GDM1 (cell line): ENCODE measurements at regions not wholly inside any gene's neighbourhood (a gene's known extent, or its start where the extent isn't known, plus 50 kb on each side); places are given as distances from the start of the nearest gene placed in this dataset.

ENCODE experiments used
- DNase-seq: peaks from one replicate; lab custom pipeline; 2025; lab: John Stamatoyannopoulos, UW

- no peak for DNase-seq
These were observed 819.5 kb downstream of the BCL11A start for GRCh38 chr2:59733970-59734369.

DNA sequence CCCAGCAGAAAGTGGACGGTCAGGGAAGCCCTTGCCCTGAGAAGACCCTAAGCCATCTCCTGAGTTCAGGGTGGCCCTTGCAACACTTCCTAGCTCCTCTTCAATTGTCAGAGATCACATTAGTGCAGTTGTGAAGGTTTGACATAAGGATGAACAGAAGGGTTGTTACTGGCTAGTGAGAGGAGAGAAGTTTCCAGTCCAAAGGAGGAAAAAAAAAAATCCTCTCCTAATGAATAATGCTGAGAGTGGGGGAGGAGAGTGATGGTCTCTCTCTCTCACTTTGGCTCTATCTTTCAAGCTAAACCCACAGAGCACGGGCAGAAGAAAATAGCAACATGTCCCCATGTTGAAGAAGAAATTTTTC lies 819.9 kb downstream of the BCL11A start:
- DNase-seq = no peak

DNA sequence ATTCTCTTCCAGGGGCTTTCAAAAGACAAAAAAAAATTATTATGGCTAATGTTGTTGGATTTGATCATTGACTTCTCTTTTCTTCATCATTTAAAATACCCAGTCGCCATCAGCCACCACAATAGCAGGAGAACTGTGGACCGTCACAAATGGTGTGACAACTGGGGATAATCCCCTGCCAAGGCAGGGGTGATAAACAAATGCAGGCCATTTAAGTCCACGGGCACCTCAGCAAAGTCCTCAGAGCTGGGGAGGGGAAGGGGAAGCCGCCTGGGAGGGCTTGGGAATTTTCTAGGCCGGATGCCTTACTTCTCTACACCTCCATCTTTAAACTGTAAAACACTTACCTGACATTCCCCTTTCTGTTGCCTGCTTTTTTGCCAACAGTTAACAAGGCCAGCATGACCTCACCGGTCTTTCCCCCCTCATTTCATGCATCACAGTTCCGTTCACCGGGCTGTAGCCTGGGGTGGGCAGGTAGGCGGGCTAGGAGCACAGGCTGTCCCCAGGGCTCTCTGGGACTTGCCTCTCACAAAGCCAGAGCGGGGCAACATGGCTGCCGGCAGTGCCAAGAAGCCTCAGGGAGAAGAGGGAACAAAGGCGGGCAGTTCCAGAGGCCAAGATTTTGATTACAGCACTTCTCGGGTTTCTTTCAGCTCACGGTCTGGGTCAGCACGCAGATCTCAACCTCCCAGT lies 820.4 kb downstream of the BCL11A start:
- DNase-seq = no peak

- no peak for DNase-seq
These were observed 826.3 kb downstream of the BCL11A start for GRCh38 chr2:59727121-59727590.

- peak; percentile 11 for DNase-seq
These were observed 827.0 kb downstream of the BCL11A start for GRCh38 chr2:59726228-59727120.

- DNase-seq = no peak
These were observed 828.7 kb downstream of the BCL11A start for GRCh38 chr2:59724746-59725145.

DNA sequence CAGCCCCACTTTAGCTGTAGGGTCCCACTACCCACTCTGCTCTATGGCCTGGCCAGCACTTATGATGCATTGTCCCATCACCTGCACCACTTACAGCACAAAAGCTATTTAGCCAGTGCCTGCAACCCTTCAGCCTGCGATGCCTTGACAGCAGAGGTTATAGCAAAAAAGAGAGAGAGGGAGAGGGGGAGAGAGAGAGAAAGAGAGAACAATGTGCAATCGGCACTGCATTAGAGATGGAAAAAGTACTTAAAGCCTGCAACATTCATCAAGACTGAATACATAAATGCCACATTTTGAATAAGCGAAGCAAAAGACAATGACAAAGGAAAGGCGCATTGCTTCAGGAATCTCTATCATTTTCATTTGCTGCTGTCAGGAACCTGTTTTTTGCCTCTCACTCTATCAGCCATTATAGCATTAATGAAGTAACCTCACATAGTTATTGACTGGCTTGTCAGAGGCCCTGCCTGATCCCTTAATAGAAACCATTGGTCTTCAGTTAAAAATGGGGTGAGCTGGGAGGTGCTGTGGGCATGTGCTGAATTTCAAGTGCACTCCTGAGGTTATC lies 833.1 kb downstream of the BCL11A start:
- DNase-seq = no peak

DNA sequence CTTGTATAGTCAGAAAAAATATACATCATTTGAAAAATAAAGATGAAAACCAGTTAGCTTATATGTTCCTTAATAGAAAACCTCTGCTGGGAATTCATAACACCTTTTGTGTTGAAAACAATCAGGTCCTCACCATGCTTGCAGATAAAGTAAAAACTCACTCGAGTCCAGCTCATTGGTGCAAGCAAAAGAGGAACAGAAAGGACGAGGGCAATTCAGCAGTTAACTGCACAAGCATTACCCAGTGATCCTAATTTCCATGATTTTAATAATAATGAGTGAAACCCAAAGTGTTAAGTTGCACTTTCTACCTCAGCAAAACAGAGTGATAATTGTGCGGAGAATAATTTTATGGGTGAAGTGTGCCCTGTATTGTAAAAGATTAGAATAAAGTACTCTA lies 839.9 kb downstream of the BCL11A start:
- no peak for DNase-seq

DNA sequence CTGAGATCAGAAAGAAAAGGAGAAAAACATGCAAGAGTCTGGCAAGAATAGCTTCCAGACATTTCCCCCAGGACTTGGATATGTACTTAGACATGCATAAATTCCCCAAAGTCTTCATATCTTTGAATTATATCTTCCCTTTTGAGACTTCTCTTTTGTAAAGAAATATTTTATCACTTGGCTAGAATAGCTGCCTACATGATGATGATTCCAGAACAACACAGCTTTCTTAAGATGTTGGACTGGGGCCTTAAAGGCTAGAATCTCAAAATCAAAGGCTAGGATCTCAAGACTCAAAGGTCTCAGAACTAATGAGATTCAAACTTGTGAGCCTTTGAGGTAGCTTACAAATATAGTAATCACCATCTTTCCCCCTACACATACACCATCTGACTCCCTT lies 842.3 kb downstream of the BCL11A start:
- DNase-seq = no peak

DNA sequence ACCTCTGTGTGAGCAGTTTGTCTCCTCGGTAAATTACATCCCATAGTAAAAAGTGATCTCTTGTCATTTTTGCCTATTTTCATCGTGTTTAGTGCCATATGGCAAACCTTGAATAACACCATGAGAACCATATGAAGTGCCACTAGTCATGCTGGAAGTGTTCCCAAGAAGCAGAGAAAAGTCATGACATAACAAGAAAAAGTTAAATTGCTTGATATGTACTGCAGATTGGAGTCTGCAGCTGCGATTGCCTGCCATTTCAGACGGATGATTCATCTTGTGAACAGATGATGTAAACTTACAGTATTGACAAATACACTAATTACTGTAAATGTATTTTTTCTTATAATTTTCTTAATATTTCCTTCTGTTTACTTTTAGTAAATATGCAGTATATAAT lies 846.7 kb downstream of the BCL11A start:
- no peak for DNase-seq

- no peak for DNase-seq
These were observed 849.7 kb downstream of the BCL11A start for GRCh38 chr2:59703796-59704195.

DNA sequence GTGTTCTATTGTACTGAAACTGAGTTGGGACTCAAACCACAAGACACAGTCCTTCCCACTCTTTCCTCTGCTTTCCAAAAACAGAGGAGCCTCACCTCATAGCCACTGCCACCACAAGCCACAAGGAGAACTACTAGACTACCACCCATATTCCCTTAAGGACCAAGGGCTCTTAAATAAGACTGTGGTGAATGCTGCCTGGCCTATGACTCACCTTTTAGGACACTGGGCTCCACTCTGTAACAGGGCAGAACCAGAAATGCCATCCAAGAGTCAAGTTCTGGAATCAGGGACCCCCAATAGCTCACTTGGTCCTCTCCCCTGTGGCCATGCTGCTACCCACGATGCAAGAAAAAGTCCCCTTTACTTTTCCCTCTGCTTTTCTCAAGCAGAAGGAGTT lies 851.4 kb downstream of the BCL11A start:
- no peak for DNase-seq

GRCh38 chr2:59701271-59701994 lies 852.0 kb downstream of the BCL11A start:
- DNase-seq = no peak

DNA sequence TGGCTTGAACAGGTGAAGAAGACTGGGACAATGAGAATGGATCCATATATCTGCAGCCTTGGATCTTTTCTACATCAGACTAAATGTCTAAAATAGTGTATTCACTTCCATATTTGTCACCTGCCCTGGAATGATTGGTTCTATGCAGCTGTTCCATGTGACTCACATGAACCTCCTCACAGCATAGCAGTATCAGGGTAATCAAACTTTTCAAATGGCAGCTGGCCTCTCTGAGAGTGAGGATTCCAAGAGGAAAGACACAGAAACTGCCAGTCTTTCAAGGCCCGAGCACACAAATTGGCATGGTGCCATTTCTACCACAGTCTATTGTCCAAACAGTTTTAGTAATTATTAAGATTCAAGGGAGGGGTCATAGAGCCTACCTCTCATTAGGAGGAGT lies 859.3 kb downstream of the BCL11A start:
- DNase-seq = no peak

- DNase-seq = no peak
These were observed 860.1 kb downstream of the BCL11A start for GRCh38 chr2:59693231-59693959.

DNA sequence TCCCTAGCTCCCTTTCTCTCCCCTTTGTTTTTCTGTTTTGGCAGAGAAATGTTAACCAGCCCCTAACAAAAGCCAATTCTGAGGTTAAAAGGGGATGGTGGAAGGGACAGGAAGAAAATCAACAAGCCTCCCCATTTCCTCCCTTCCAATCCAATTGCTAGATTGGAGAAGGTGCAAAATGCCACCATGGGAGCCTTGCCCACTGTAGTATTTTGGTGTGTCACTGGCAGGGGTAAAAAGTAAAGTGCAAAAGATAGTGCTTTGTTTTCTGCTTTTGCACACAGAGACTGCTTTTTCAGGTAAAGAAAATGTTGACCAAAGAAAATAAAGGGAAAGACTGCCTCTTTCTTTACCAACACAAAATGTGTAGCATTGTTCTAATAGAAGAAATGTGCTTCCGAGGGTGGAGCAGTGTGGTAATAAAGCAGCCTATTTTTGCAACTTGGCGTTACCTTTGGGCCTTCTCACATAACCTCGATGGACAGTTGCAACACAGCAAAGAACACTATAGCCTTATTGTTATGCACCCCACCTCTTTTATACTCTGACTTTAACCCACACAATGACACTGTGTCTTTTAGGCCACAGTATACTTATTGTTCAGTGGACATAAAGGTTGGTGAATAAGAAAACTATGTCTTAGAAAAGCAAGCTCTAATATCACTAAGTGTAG lies 861.8 kb downstream of the BCL11A start:
- DNase-seq = no peak

DNA sequence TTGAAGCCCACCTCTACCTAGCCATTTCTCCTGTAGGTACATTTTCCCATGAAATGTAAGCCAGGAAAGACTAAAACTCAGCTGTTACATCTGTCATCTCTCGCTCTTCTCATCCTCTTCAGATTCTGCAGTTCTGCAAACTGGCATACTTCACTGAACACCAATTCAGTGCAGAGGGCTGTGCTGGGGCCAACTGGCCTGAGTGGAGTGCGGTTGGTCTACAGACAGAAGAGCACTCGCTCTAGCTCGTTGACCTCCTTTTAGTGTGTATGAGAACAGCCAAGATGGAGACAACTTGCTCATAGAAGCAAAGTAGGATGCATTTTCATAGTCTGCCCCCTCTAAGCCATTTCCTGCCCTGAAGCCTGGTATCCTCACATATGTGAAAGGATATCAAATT lies 862.6 kb downstream of the BCL11A start:
- DNase-seq = no peak

- no peak for DNase-seq
These were observed 868.7 kb downstream of the BCL11A start for GRCh38 chr2:59684771-59685166.

DNA sequence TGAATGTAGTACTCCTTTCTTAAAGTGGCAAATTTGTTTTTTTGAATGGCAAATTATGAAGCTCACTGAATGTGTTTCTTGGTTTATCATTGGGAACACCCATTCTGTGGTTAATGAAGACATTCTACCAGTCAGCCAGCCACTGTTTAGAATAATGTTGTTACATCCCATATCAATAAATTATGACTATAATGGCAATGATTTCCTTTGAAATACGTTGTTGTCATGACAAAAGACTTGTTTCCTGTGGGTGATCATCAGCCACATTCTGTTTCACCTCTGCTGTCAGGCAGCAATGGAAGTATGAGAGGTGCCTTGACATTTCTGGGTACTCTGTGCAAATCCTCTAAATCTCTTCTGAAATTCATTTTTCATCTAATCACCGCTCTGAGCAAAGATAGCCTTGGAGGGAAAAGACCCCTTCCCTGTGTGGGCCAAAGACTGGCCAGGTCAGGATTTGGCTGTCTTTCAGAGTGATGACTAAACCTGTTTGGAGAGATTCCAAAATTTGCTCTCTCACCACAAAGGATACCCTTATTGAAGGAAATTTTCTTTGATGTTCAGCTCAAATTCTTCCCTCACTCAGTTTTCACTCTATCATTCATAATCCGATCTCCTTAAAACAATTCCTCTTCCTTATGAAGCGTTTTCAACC lies 869.2 kb downstream of the BCL11A start:
- no peak for DNase-seq

GRCh38 chr2:59680863-59681262 lies 872.6 kb downstream of the BCL11A start:
- DNase-seq = no peak

DNA sequence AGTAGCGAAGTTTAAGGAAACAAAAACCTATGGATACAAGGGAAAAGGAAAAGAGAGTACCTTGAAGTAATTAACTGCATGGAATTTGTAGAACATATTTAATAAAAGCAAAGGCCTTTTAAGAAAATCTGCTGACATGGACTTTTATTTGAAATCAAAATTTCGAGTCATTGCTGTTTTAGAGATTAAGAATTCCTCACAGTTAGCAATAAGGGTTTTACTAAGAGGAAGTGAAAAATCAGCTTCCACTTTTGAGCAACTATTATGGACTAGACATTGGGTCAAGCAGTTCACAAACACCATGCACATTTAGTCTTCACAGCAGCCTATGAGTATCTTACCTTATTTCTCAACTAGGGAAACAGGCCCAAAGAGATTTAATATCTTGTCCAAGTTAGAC lies 876.3 kb downstream of the BCL11A start:
- no peak for DNase-seq
